Calu3 (cell line): ENCODE measurements at regions not wholly inside any gene's neighbourhood (a gene's known extent, or its start where the extent isn't known, plus 50 kb on each side); places are given as distances from the start of the nearest gene placed in this dataset.
"Not testable (repeated sequence)": the region's sequence is repeated elsewhere in the genome, so short reads cannot be mapped to it uniquely, and the experiment has no call there.

Experiments
- BruUV-seq: library from RNA; stranded (reverse); fragments of 400-500 nt; replicated peaks from 2 replicates; lab custom pipeline; 2021; lab: Mats Ljungman, UMichigan
- CTCF ChIA-PET: fragments of 300-600 bp; sonication (Branson Sonifier 250); formaldehyde crosslinking; loops from one replicate; lab custom pipeline; 2022; ENCODE audit warnings: antibody characterized with exemption; lab: Charles Lee
- DNase-seq: peaks from one replicate; pipeline ENCODE4 v3.0.0; 2022
- H3K27ac Mint-ChIP-seq: one replicate; pipeline ENCODE4 v1.8.0; 2022; ENCODE audit warnings: mixed read lengths; ENCODE audit not compliant: unreplicated experiment
- H3K27me3 Mint-ChIP-seq: one replicate; pipeline ENCODE4 v1.8.0; 2022; ENCODE audit warnings: mixed read lengths; ENCODE audit not compliant: unreplicated experiment
- H3K36me3 Mint-ChIP-seq: one replicate; pipeline ENCODE4 v1.8.0; 2022; ENCODE audit warnings: mild to moderate bottlenecking, moderate library complexity, mixed read lengths; ENCODE audit not compliant: insufficient read depth, unreplicated experiment
- H3K4me1 Mint-ChIP-seq: one replicate; pipeline ENCODE4 v1.8.0; 2022; ENCODE audit warnings: mild to moderate bottlenecking, low read depth, mixed read lengths; ENCODE audit not compliant: unreplicated experiment
- H3K4me3 Mint-ChIP-seq: one replicate; pipeline ENCODE4 v1.8.0; 2022; ENCODE audit warnings: mild to moderate bottlenecking, low read depth, moderate library complexity, mixed read lengths; ENCODE audit not compliant: unreplicated experiment
- H3K9me3 Mint-ChIP-seq: one replicate; pipeline ENCODE4 v1.8.0; 2022; ENCODE audit warnings: low read depth, mixed read lengths; ENCODE audit not compliant: unreplicated experiment
- intact Hi-C: fragments of 100-400 bp; cut with micrococcal nuclease; formaldehyde crosslinking; loops from one replicate; pipeline ENCODE4 v1.10.0; 2022; ENCODE audit not compliant: unreplicated experiment

DNA sequence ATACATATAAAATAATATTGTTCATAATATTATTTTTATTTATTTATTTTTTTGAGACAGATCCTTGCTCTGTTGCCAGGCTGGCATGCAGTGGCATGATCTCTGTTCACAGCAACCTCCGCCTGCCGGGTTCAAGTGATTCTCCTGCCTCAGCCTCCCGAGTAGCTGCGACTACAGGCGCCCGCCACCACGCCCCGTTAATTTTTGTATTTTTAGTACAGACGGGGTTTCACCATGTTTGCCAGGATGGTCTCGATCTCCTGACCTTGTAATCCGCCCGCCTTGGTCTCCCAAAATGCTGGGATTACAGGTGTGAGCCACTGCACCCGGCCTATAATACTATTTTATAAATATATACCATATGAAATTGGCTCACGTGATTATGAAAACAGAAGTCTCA is 832.4 kb upstream of the TPTE start:
- intact Hi-C loops, BruUV-seq, H3K4me3 Mint-ChIP-seq: not testable (repeated sequence)

DNA sequence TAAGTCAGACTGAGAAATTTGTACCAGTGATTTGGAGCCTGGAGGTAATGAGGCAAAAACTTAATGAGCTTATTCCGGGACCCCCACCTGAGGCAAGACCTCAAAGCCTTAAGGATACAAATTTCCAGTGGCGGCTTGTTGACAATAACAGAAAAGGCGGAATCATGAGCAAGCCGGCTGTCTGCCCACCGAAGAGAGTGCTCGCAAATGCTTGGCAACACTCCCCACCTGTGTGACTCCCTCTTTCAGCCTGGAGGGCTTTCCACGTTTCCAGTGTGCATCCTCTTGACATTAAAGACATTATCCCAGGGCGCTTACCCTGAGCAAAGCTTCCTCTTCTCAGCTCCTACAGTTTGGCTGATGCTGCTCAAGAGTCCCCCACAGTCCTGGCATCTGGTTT is 830.4 kb upstream of the TPTE start:
- H3K36me3 Mint-ChIP-seq, CTCF ChIA-PET, BruUV-seq, DNase-seq, intact Hi-C loops, H3K4me3 Mint-ChIP-seq, H3K27me3 Mint-ChIP-seq, H3K9me3 Mint-ChIP-seq, H3K27ac Mint-ChIP-seq, H3K4me1 Mint-ChIP-seq: not testable (repeated sequence)

More for the DNA sequence above, 832.4 kb upstream of the TPTE start:
- H3K9me3 Mint-ChIP-seq, DNase-seq, H3K27ac Mint-ChIP-seq, H3K4me1 Mint-ChIP-seq, CTCF ChIA-PET, H3K27me3 Mint-ChIP-seq, H3K36me3 Mint-ChIP-seq: not testable (repeated sequence)

DNA sequence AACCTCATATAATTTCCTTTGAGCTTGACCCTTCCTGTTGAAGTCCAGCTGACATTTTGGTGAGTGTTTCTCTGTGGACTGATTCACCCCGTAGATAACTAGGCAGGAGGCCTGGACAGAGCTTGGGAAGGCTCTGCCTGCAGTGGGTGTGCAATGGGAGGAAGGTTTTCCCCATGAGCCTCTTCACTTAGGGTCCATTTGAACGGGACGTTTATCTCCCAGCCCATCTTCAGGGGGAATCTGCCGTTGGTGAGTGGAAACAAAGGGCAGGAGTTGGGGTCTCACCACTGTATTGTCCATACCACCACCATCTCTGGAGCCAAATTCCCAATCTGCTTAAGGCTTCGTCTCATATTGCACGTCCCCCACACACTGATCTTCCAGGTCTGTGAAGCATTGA is 825.6 kb upstream of the TPTE start:
- H3K9me3 Mint-ChIP-seq, BruUV-seq, DNase-seq, H3K4me1 Mint-ChIP-seq, CTCF ChIA-PET, intact Hi-C loops, H3K27ac Mint-ChIP-seq, H3K27me3 Mint-ChIP-seq, H3K36me3 Mint-ChIP-seq, H3K4me3 Mint-ChIP-seq: not testable (repeated sequence)

DNA sequence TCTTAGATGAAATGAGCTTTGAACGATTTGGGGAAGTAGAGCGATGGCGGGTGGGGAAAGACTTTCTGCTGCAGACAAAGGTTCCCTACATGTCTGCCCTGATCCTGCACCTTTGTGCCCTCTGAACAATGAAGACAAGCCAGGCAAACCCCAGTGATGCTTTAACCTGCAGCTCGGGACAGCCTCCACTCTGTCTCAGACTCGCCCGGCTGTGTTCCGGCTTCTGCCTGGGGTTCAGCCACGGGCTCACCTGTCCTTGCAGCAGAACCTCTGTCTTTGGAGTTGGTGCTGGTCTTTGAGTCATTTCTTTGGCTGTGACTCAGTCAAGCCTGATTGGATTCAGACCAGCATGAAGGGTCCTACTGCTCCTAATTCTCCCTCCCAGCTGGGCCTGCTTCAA is 823.6 kb upstream of the TPTE start:
- H3K36me3 Mint-ChIP-seq, H3K4me3 Mint-ChIP-seq, H3K27ac Mint-ChIP-seq, DNase-seq, BruUV-seq, intact Hi-C loops, H3K9me3 Mint-ChIP-seq, H3K27me3 Mint-ChIP-seq, H3K4me1 Mint-ChIP-seq, CTCF ChIA-PET: not testable (repeated sequence)

DNA sequence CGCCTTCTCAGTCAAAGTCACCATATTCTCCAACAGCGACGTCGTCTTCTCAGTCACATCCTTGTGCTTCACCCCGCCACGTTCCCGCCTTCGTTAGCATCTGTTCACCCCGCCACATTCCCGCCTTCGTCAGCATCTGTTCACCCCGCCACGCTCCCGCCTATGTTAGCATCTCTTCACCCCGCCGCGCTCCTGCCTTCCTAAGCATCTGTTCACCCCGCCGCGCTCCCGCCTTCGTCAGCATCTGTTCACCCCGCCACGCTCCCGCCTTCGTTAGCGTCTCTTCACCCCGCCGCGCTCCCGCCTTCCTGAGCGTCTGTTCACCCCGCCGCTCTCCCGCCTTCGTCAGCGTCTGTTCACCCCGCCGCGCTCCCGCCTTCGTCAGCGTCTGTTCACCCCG is 816.4 kb upstream of the TPTE start:
- BruUV-seq, H3K27me3 Mint-ChIP-seq, H3K4me3 Mint-ChIP-seq, H3K36me3 Mint-ChIP-seq, intact Hi-C loops, H3K4me1 Mint-ChIP-seq, CTCF ChIA-PET, DNase-seq, H3K27ac Mint-ChIP-seq, H3K9me3 Mint-ChIP-seq: not testable (repeated sequence)

DNA sequence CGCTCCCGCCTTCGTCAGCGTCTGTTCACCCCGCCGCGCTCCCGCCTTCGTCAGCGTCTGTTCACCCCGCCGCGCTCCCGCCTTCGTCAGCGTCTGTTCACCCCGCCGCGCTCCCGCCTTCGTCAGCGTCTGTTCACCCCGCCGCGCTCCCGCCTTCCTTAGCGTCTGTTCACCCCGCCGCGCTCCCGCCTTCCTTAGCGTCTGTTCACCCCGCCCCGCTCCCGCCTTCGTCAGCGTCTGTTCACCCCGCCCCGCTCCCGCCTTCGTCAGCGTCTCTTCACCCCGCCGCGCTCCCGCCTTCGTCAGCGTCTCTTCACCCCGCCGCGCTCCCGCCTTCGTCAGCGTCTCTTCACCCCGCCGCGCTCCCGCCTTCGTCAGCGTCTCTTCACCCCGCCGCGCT is 815.9 kb upstream of the TPTE start:
- H3K4me1 Mint-ChIP-seq, H3K4me3 Mint-ChIP-seq, intact Hi-C loops, H3K9me3 Mint-ChIP-seq, H3K27me3 Mint-ChIP-seq, H3K27ac Mint-ChIP-seq, CTCF ChIA-PET, DNase-seq, H3K36me3 Mint-ChIP-seq, BruUV-seq: not testable (repeated sequence)

DNA sequence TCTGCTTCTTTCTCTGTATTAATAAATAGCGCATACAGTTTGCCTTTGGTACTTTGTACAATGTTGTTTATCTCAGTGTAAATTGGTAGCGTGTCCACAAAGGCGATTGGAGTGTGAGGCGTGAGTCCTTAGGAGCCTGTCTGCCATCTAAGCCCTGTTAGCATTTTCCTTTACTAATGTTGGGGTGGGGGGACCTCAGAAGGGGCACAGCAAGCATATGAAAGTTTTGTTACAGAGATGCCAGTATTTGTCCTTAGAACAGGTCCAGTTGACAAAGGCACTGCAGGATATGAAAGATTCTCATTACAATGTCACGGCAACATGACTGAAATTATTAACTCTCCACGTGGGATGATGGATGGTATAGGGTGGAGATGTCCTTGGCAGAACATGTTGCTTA is 796.8 kb upstream of the TPTE start:
- DNase-seq, H3K4me1 Mint-ChIP-seq, BruUV-seq, H3K4me3 Mint-ChIP-seq, H3K27ac Mint-ChIP-seq, H3K27me3 Mint-ChIP-seq, H3K36me3 Mint-ChIP-seq, H3K9me3 Mint-ChIP-seq, intact Hi-C loops, CTCF ChIA-PET: not testable (repeated sequence)

DNA sequence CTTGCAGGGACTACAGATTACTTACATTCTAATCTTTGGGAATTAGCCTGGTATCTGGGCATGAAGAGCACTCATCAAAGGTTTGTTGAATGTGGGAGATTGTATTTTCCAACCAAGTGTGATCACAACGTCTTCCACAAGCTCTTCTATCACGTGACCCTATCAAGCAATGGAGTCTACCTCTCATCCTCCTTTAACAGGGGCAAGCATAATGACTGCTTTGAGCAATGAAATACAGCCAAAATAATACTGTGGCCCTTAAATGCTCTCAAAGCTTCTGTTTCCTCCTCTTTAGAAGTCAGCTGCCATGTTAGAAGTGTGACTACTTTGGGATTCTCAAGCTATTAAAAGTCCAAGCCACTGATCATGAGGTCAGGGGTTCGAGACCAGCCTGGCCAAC is 794.2 kb upstream of the TPTE start:
- H3K9me3 Mint-ChIP-seq, H3K4me1 Mint-ChIP-seq, CTCF ChIA-PET, H3K27me3 Mint-ChIP-seq, DNase-seq, BruUV-seq, H3K36me3 Mint-ChIP-seq, H3K4me3 Mint-ChIP-seq, H3K27ac Mint-ChIP-seq, intact Hi-C loops: not testable (repeated sequence)

DNA sequence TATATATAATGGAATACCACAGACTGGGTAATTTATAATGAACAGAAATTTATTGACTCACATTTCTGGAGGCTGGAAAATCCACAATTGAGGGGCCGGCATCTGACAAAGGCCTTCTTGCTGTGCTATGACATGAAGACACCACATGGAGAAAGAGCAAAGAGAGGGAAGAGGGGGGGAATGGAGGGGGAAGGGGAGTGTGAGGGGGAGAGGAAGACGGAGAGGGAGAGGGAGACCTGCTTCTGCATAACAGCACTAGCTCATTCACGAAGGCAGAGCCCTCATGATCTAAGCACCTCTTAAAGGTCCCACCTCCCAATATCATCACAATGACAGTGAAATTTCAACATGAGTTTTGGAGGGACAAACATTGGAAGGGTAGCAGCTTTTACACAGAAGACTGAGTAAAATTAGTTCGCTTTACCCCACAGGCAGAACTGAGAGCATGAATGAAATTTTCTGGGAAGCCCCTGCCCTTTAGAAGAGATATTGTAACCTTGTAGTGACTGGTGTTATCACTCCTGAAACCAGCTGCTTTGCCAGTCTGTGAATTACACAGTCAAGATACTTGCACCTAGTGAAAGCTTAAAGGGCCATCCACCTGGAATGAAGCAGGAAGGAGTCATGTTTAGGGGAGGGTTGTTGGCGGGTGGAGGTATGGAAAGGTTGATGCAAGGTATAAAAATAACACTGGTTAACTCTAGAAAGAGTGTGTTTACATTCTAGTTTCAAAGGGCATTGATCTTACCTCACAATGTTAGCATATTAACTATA is 793.0 kb upstream of the TPTE start:
- intact Hi-C loops, H3K36me3 Mint-ChIP-seq, H3K4me3 Mint-ChIP-seq, H3K27me3 Mint-ChIP-seq, CTCF ChIA-PET, DNase-seq, BruUV-seq, H3K27ac Mint-ChIP-seq, H3K9me3 Mint-ChIP-seq, H3K4me1 Mint-ChIP-seq: not testable (repeated sequence)
